ENCODE measurements at regions not wholly inside any gene's neighbourhood (a gene's known extent, or its start where the extent isn't known, plus 50 kb on each side); places are given as distances from the start of the nearest gene placed in this dataset.

- Histone ChIP-seq H3K79me2 (ENCODE audit: low read depth) (no peaks in the 10 kb centered on the region), H3K36me3 (ENCODE audit: low read depth) (no peaks in the 10 kb centered on the region), H3K9me2 (ENCODE audit: insufficient read depth) (peaks cover 4% of the 10 kb centered on the region; the same call in 1 of the 2 replicates), H3K27me3 (ENCODE audit: insufficient read depth, low read depth) (no peaks in the 10 kb centered on the region), H3K4me3 (no peak overlapping the region), H3K27ac (no peak overlapping the region), H3K4me2 (no peak overlapping the region), H3K9me3 (ENCODE audit: insufficient read depth, low read depth) (no peaks in the 10 kb centered on the region), H2AFZ (no peak overlapping the region), H3K4me1 (replicated peaks; ENCODE audit: insufficient read depth) (no peaks in the 10 kb centered on the region), H3F3A (ENCODE audit: insufficient read depth, low read depth) (no peaks in the 10 kb centered on the region), H4K20me1 (ENCODE audit: insufficient read depth) (no peaks in the 10 kb centered on the region)
- ChIA-PET POLR2A (ENCODE audit: unreplicated experiment) (interaction anchor here (0.7 kb wide), 1 partner anchor 43 kb away, joined by 4 read pairs; no protein-coding TSS in a partner anchor), CTCF (no interaction called here)
- no TSS peak for BruUV-seq (replicated peaks)
- no peak for TF ChIP-seq EZH2 (IDR thresholded peaks at IDR 0.05; ENCODE audit: low read depth)
- no peak for TF ChIP-seq CTCF (conservative IDR thresholded peaks at IDR 0.05)
- DNase-seq, result no peak
- intact Hi-C loops (cut with micrococcal nuclease; ENCODE audit: unreplicated experiment), result no loop called here
Observed at GRCh38 chr3:86856711-86857110, 134.2 kb downstream of the VGLL3 start.

- no TSS peak for BruUV-seq (replicated peaks)
- intact Hi-C loops (cut with micrococcal nuclease; ENCODE audit: unreplicated experiment), result no loop called here
- POLR2A ChIA-PET (ENCODE audit: unreplicated experiment), result no interaction called here
Observed at GRCh38 chr3:86849991-86850390, 141.0 kb downstream of the VGLL3 start.

GRCh38 chr3:86845726-86846125 is 145.2 kb downstream of the VGLL3 start:
- Histone ChIP-seq H3K9me2 (ENCODE audit: insufficient read depth) (no peaks in the 10 kb centered on the region; the same call in 1 of the 2 replicates), H3K4me3 (no peak overlapping the region), H3K36me3 (ENCODE audit: low read depth) (no peaks in the 10 kb centered on the region), H2AFZ (no peak overlapping the region), H3K27me3 (ENCODE audit: insufficient read depth, low read depth) (no peaks in the 10 kb centered on the region), H3K79me2 (ENCODE audit: low read depth) (no peaks in the 10 kb centered on the region), H3K27ac (no peak overlapping the region), H3K4me2 (no peak overlapping the region), H3F3A (ENCODE audit: insufficient read depth, low read depth) (no peaks in the 10 kb centered on the region), H3K4me1 (replicated peaks; ENCODE audit: insufficient read depth) (no peaks in the 10 kb centered on the region), H4K20me1 (ENCODE audit: insufficient read depth) (no peaks in the 10 kb centered on the region), H3K9me3 (ENCODE audit: insufficient read depth, low read depth) (no peaks in the 10 kb centered on the region)
- ChIA-PET CTCF (no interaction called here), POLR2A (ENCODE audit: unreplicated experiment) (no interaction called here)
- BruUV-seq (replicated peaks), result no TSS peak
- no peak for TF ChIP-seq CTCF (conservative IDR thresholded peaks at IDR 0.05)
- no peak for TF ChIP-seq EZH2 (IDR thresholded peaks at IDR 0.05; ENCODE audit: low read depth)
- intact Hi-C loops (cut with micrococcal nuclease; ENCODE audit: unreplicated experiment), result no loop called here
- no peak for DNase-seq

More at GRCh38 chr3:86849991-86850390, 141.0 kb downstream of the VGLL3 start:
- no peaks in the 10 kb centered on the region for H3K9me3 ChIP-seq (ENCODE audit: insufficient read depth, low read depth)
- no peaks in the 10 kb centered on the region for H3K79me2 ChIP-seq (ENCODE audit: low read depth)
- H3K4me1 ChIP-seq (replicated peaks; ENCODE audit: insufficient read depth), result no peaks in the 10 kb centered on the region
- no peaks in the 10 kb centered on the region for H3K36me3 ChIP-seq (ENCODE audit: low read depth)
- no peaks in the 10 kb centered on the region for H4K20me1 ChIP-seq (ENCODE audit: insufficient read depth)
- no peak overlapping the region for H3K4me2 ChIP-seq
- no peak for DNase-seq
- CTCF ChIA-PET, result no interaction called here
- 0 out of 2 replicates have a peak overlapping the region, but pooled peaks have one; percentile 6 for H2AFZ ChIP-seq
- TF ChIP-seq CTCF (conservative IDR thresholded peaks at IDR 0.05), result no peak
- TF ChIP-seq EZH2 (IDR thresholded peaks at IDR 0.05; ENCODE audit: low read depth), result no peak
- H3K4me3 ChIP-seq, result no peak overlapping the region
- peaks cover 4% of the 10 kb centered on the region; the same call in 1 of the 2 replicates for H3K9me2 ChIP-seq (ENCODE audit: insufficient read depth)
- no peaks in the 10 kb centered on the region for H3F3A ChIP-seq (ENCODE audit: insufficient read depth, low read depth)
- H3K27me3 ChIP-seq (ENCODE audit: insufficient read depth, low read depth), result no peaks in the 10 kb centered on the region
- H3K27ac ChIP-seq, result no peak overlapping the region
